ENCODE measurements at regions not wholly inside any gene's neighbourhood (a gene's known extent, or its start where the extent isn't known, plus 50 kb on each side); places are given as distances from the start of the nearest gene placed in this dataset.
"Not testable (repeated sequence)": the region's sequence is repeated elsewhere in the genome, so short reads cannot be mapped to it uniquely, and the experiment has no call there.

- Histone ChIP-seq H3K9ac (ENCODE audit: low read depth, low read length, poor library complexity, severe bottlenecking) (no peak overlapping the region), H3K27me3 (ENCODE audit: insufficient read depth, low read length, poor library complexity, severe bottlenecking) (no peaks in the 10 kb centered on the region), H3K9me3 (ENCODE audit: insufficient read depth, low read depth, low read length) (no peaks in the 10 kb centered on the region), H3K4me3 (ENCODE audit: low read length, poor library complexity, severe bottlenecking) (no peak overlapping the region), H3K4me2 (ENCODE audit: low read depth, low read length, poor library complexity, severe bottlenecking) (no peak overlapping the region), H3K4me1 (ENCODE audit: insufficient read depth, low read length, poor library complexity, severe bottlenecking) (no peaks in the 10 kb centered on the region), H4K20me1 (ENCODE audit: insufficient read depth, low read length, poor library complexity, severe bottlenecking) (no peaks in the 10 kb centered on the region), H3F3A (ENCODE audit: low read depth) (no peaks in the 10 kb centered on the region), H3K36me3 (ENCODE audit: insufficient read depth, low read length) (no peaks in the 10 kb centered on the region), H2AFZ (ENCODE audit: low read length) (no peak overlapping the region), H3K79me2 (ENCODE audit: insufficient read depth, low read length) (no peaks in the 10 kb centered on the region), H3K9me2 (replicated peaks; ENCODE audit: low read depth, low read length) (no peaks in the 10 kb centered on the region)
- TF ChIP-seq CTCF (conservative IDR thresholded peaks at IDR 0.05; ENCODE audit: low read length) (no peak), EZH2phosphoT487 (IDR thresholded peaks at IDR 0.05; ENCODE audit: borderline replicate concordance) (no peak)
Measured at GRCh38 chr4:18608908-18609533, 587.5 kb upstream of the LCORL start.

GRCh38 chr4:18602610-18603009 is 581.1 kb upstream of the LCORL start:
- not testable (repeated sequence) for H3K9me2 ChIP-seq (replicated peaks; ENCODE audit: low read depth, low read length); H3K36me3 ChIP-seq (ENCODE audit: insufficient read depth, low read length); H4K20me1 ChIP-seq (ENCODE audit: insufficient read depth, low read length, poor library complexity, severe bottlenecking); H3K27me3 ChIP-seq (ENCODE audit: insufficient read depth, low read length, poor library complexity, severe bottlenecking); H2AFZ ChIP-seq (ENCODE audit: low read length); H3K4me2 ChIP-seq (ENCODE audit: low read depth, low read length, poor library complexity, severe bottlenecking); H3K4me3 ChIP-seq (ENCODE audit: low read length, poor library complexity, severe bottlenecking); H3K9ac ChIP-seq (ENCODE audit: low read depth, low read length, poor library complexity, severe bottlenecking); H3K4me1 ChIP-seq (ENCODE audit: insufficient read depth, low read length, poor library complexity, severe bottlenecking); H3K79me2 ChIP-seq (ENCODE audit: insufficient read depth, low read length); H3F3A ChIP-seq (ENCODE audit: low read depth); H3K9me3 ChIP-seq (ENCODE audit: insufficient read depth, low read depth, low read length)

DNA sequence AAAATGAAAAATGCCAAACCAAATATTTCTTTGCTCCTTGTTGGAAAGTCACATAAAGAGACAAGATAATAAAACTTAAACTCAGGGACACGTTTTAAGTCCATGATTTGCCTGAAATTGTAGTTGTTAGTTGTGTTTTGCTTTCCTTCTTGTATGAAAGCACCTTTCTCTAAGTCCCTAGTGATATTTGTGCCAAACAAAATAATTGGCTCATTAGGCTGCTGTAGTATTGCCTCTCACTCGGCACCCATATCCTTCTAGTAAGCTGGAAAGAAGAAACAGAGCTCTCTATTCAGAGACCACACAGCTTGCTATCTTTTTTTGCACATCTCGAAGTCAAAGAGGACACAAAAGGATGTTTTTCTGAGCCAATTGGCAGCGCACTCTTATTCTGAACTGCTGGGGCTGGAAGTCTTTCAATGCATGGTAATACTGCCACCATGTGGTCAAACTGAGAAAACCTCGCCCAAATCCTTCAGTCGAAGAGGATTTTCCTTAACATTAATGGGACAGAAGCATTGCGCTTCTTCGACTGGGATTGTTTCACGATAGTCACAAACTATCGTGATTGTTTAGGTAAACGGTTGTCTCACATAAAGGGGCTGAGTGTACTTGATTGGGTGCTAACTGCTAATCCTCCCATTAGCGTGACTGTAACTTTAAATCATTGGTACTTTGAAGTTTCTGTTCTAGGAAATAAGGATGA is 571.9 kb upstream of the LCORL start:
- H3K36me3 ChIP-seq (ENCODE audit: insufficient read depth, low read length) = no peaks in the 10 kb centered on the region
- TF ChIP-seq CTCF (conservative IDR thresholded peaks at IDR 0.05; ENCODE audit: low read length) = peak; percentile 92
- TF ChIP-seq EZH2phosphoT487 (IDR thresholded peaks at IDR 0.05; ENCODE audit: borderline replicate concordance) = no peak
- H3K9me2 ChIP-seq (replicated peaks; ENCODE audit: low read depth, low read length) = no peaks in the 10 kb centered on the region
- H3F3A ChIP-seq (ENCODE audit: low read depth) = no peaks in the 10 kb centered on the region
- no peaks in the 10 kb centered on the region for H3K27me3 ChIP-seq (ENCODE audit: insufficient read depth, low read length, poor library complexity, severe bottlenecking)
- H2AFZ ChIP-seq (ENCODE audit: low read length) = peak overlapping the region; percentile 89; the same call in 1 of the 2 replicates
- H3K4me1 ChIP-seq (ENCODE audit: insufficient read depth, low read length, poor library complexity, severe bottlenecking) = peaks cover 3% of the 10 kb centered on the region
- H3K9me3 ChIP-seq (ENCODE audit: insufficient read depth, low read depth, low read length) = no peaks in the 10 kb centered on the region
- no peak overlapping the region for H3K9ac ChIP-seq (ENCODE audit: low read depth, low read length, poor library complexity, severe bottlenecking)
- H3K79me2 ChIP-seq (ENCODE audit: insufficient read depth, low read length) = no peaks in the 10 kb centered on the region
- peak overlapping the region; percentile 38 for H3K4me3 ChIP-seq (ENCODE audit: low read length, poor library complexity, severe bottlenecking)
- no peaks in the 10 kb centered on the region for H4K20me1 ChIP-seq (ENCODE audit: insufficient read depth, low read length, poor library complexity, severe bottlenecking)
- peak overlapping the region; percentile 48 for H3K4me2 ChIP-seq (ENCODE audit: low read depth, low read length, poor library complexity, severe bottlenecking)

DNA sequence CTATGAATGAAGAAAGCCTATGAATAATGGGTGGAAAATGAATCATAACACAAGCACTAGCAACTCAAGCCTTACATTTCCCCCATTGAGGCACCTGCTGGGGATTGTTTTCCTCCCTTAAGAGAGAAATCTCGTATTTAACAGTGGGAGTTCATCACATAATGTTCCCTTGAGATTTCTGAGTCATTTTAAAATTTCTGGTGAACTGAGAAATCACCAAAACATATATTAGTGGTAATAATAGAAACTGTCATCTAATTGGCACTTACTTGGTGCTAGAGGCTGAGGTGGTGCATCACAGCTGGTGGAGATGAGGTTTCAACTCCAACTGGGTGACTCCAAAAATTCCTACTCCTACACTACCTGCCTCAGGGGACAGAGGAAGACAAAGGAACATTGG is 561.3 kb upstream of the LCORL start:
- Histone ChIP-seq H3K79me2 (ENCODE audit: insufficient read depth, low read length) (no peaks in the 10 kb centered on the region), H3K9me3 (ENCODE audit: insufficient read depth, low read depth, low read length) (no peaks in the 10 kb centered on the region), H3K4me1 (ENCODE audit: insufficient read depth, low read length, poor library complexity, severe bottlenecking) (no peaks in the 10 kb centered on the region), H3K36me3 (ENCODE audit: insufficient read depth, low read length) (no peaks in the 10 kb centered on the region), H3K9me2 (replicated peaks; ENCODE audit: low read depth, low read length) (no peaks in the 10 kb centered on the region), H3K4me3 (ENCODE audit: low read length, poor library complexity, severe bottlenecking) (no peak overlapping the region), H4K20me1 (ENCODE audit: insufficient read depth, low read length, poor library complexity, severe bottlenecking) (no peaks in the 10 kb centered on the region), H2AFZ (ENCODE audit: low read length) (no peak overlapping the region), H3K4me2 (ENCODE audit: low read depth, low read length, poor library complexity, severe bottlenecking) (no peak overlapping the region), H3F3A (ENCODE audit: low read depth) (no peaks in the 10 kb centered on the region), H3K9ac (ENCODE audit: low read depth, low read length, poor library complexity, severe bottlenecking) (no peak overlapping the region), H3K27me3 (ENCODE audit: insufficient read depth, low read length, poor library complexity, severe bottlenecking) (no peaks in the 10 kb centered on the region)
- no peak for TF ChIP-seq EZH2phosphoT487 (IDR thresholded peaks at IDR 0.05; ENCODE audit: borderline replicate concordance)
- no peak for TF ChIP-seq CTCF (conservative IDR thresholded peaks at IDR 0.05; ENCODE audit: low read length)

Measured in Loucy (cell line).